22Rv1 (cell line): ENCODE measurements at regions not wholly inside any gene's neighbourhood (a gene's known extent, or its start where the extent isn't known, plus 50 kb on each side); places are given as distances from the start of the nearest gene placed in this dataset.
"Not testable (repeated sequence)": the region's sequence is repeated elsewhere in the genome, so short reads cannot be mapped to it uniquely, and the experiment has no call there.

Source experiments
- H3K27ac ChIP-seq: fragments of 450-650 bp; 2 replicates; pipeline ENCODE4 v1.5.1; 2017
- CTCF ChIP-seq: fragments of 450-650 bp; IDR thresholded peaks from 2 replicates; pipeline ENCODE4 v1.5.1; 2017; ENCODE audit warnings: mild to moderate bottlenecking
- ZFX ChIP-seq: fragments of 450-650 bp; IDR thresholded peaks from 2 replicates; pipeline ENCODE4 v1.6.1; 2017; ENCODE audit warnings: antibody characterized with exemption, borderline replicate concordance

- TF ChIP-seq ZFX (no peak), CTCF (no peak)
- H3K27ac ChIP-seq, result no peak overlapping the region
Observed at GRCh38 chr10:130974166-130974565, 337.4 kb downstream of the TCERG1L start.

- H3K27ac ChIP-seq, result not testable (repeated sequence)
Observed at GRCh38 chr10:130975351-130975750, 336.2 kb downstream of the TCERG1L start.

- TF ChIP-seq CTCF (no peak), ZFX (no peak)
- no peak overlapping the region for H3K27ac ChIP-seq
Observed at GRCh38 chr10:130982802-130983201, 328.7 kb downstream of the TCERG1L start.

- TF ChIP-seq ZFX (no peak), CTCF (no peak)
Observed at GRCh38 chr10:130983749-130984148, 327.8 kb downstream of the TCERG1L start.

GRCh38 chr10:130984686-130985085 lies 326.8 kb downstream of the TCERG1L start:
- TF ChIP-seq ZFX, result no peak
- no peak for TF ChIP-seq CTCF
- no peak overlapping the region for H3K27ac ChIP-seq

More at GRCh38 chr10:130983749-130984148, 327.8 kb downstream of the TCERG1L start:
- no peak overlapping the region for H3K27ac ChIP-seq

- TF ChIP-seq CTCF, result no peak
- TF ChIP-seq ZFX, result no peak
- no peak overlapping the region for H3K27ac ChIP-seq
Observed at GRCh38 chr10:130985158-130985753, 326.3 kb downstream of the TCERG1L start.

- no peak overlapping the region for H3K27ac ChIP-seq
- no peak for TF ChIP-seq ZFX
- TF ChIP-seq CTCF, result no peak
Observed at GRCh38 chr10:130986846-130987245, 324.7 kb downstream of the TCERG1L start.

GRCh38 chr10:130987401-130987800 lies 324.1 kb downstream of the TCERG1L start:
- no peak overlapping the region for H3K27ac ChIP-seq
- TF ChIP-seq CTCF (no peak), ZFX (no peak)
